HTR-8/SVneo (cell line): ENCODE measurements at regions not wholly inside any gene's neighbourhood (a gene's known extent, or its start where the extent isn't known, plus 50 kb on each side); places are given as distances from the start of the nearest gene placed in this dataset.

ENCODE experiments used
- DNase-seq: peaks from one replicate; pipeline ENCODE4 v3.0.0; 2011; ENCODE audit warnings: low spot score, mixed read lengths; ENCODE audit not compliant: insufficient read length
- FAIRE-seq: peaks from 2 replicates; lab custom pipeline; 2011; peaks lifted over from hg19 to GRCh38; lab: Jason Lieb, UNC

DNA sequence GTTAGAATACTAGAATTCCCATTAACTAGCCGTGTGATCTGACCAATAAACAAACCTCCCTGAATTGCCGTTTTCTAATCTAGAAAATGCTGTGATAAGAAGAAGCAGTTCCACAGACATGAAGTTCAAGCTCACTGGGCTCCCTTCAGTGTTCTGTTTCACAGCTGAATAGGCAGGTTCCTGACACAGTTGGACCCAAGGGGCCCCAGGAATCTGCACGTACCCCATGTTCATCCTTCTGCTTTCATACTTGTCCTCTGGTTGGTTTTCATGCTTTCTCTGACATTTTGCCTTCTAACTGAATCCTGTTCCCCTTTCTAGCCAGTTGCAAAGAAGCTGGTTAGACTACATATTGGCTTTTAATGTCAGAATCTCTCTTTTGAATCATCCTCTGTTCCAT lies 374.1 kb upstream of the MAD2L1 start:
- FAIRE-seq (no peak), DNase-seq (no peak)

DNA sequence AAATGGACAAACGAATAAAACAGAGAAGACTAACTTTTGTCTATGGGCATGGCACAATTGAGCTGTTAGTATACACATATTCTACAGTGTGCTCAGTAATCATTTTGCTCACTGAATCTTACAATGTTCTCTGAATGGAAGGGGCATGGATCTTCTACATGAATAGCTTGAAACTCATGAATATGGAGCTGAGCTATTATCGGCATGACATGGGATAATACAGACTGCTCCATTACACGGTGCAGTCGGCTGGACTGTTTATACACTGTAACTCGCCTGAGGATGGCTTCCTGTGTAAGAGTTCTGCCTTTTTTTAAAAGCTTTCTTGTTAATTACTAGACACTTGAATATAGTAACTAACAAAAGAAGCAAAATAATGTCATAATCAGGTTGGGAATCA lies 368.5 kb upstream of the MAD2L1 start:
- no peak for DNase-seq
- no peak for FAIRE-seq

DNA sequence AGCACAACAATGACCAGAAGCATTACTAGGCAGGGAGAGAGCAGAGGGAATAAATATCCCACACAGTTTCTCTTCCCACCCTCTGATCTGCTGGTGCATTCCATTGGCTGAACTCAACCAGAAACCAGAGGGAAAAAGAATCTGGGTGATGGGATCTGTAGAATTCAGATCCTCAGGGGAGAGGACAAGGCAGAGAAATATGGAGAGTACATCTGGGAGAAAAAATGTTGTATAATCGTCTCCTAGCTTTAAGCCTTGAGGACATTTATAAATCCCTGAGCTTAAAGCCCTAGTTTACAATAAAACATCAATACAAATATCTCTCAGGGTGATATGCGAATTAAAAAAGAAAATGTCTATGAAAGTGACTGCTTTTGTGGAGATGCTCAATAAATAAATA lies 368.1 kb upstream of the MAD2L1 start:
- DNase-seq (no peak), FAIRE-seq (no peak)

DNA sequence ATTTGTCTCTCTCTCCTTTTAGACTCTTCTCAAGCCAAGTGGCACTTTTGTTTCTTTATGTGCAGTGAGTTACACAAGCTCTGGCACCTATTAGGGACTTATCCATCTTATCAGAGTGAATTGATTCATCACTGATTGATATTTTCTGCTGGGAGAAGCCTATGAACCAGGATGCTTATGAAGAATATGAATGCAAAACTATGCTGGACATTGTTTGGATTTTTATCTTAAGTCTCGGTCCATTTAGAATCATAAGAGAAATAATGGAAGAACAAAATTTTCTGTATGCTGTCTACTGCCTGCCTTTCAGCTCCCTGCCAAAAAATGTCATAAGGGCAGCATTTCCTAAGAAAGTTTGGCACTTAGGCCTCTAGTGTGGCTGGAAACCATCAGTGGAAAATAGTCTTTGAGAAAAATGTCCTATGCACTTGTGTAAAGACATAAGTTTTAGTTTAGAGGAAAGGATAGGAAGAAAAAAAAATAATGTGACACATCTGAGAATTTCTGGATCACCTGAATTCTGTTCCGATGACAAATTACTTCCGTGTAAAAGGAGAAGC lies 365.7 kb upstream of the MAD2L1 start:
- no peak for DNase-seq

DNA sequence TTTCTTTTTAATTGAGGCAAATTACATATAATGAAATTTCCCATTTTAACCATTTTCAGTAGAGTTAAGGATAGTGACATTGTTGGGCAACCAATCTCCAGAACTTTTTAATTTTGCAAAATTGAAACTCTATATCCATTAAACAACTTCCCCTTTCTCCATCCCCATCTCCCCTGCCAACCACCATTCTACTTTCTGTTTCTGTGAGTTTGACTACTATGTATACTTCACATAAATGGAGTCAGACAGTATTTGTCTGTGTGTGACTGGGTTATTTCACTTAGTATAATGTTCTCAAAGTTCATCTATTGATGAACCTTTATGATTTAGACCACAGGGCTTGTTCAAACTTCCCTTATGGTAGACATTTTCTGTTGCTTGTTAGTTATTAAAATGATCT lies 364.5 kb upstream of the MAD2L1 start:
- DNase-seq: no peak
- FAIRE-seq: no peak

More for the DNA sequence above, 365.7 kb upstream of the MAD2L1 start:
- FAIRE-seq: no peak

DNA sequence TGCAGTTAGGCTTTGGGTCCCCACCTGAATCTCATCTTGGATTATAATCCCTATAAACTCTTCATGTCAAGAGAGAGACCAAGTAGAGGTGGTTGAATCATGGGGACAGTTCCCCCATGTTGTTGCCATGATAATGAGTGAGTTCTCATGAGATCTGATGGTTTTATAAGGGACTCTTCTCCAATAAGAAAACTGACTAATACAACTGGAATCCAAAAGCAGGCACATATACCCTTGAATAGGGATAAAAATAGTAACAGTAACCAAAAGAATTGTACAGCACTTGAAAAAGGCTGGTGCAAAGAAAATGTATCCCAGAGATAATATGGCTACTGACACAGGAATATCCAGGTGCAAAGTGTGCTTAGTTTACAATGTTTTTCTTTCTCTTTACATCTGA lies 351.5 kb upstream of the MAD2L1 start:
- FAIRE-seq (no peak), DNase-seq (no peak)

GRCh38 chr4:120415896-120416295 lies 349.2 kb upstream of the MAD2L1 start:
- FAIRE-seq (no peak), DNase-seq (no peak)

GRCh38 chr4:120406960-120407359 lies 340.3 kb upstream of the MAD2L1 start:
- FAIRE-seq (no peak), DNase-seq (no peak)

DNA sequence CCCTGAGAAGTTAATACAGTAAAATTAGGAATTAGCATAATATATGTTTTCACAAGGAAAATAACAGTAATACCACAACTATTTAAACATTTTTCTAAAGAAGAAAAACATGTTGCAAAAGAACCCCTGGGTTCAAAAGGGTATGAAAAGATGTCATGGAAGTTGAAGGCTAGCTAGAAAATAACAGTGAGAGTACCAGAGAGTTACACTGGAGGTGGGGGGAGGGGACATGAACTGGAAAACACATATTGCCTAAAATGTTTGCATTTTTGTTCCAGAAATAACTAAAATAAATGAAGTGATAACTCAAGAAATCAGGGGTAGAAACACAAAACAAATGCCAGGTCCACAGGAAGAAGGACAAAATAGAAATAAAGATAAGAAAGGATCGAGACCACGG lies 336.6 kb upstream of the MAD2L1 start:
- no peak for DNase-seq
- FAIRE-seq: no peak

DNA sequence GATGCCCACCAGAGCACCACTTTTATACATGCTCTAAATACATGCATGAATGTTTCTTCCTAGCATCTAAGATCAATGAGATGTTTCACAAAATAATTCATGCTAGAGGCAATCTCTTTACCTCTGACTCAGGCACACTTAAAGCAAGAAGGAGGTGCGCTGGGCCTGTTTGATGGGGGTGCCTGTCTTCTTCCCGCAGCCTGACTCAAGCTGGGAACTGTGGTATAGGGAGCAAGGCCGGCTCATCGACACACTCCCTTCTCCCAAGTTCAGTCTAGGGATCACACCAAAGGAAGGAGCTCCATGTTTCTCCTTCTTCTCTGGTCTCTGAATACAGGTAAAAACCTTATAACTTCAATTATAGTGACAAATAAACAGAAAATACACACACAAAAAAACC lies 333.8 kb upstream of the MAD2L1 start:
- FAIRE-seq: no peak
- DNase-seq: no peak

- no peak for FAIRE-seq
- no peak for DNase-seq
These were observed 333.2 kb upstream of the MAD2L1 start for GRCh38 chr4:120399826-120400225.

DNA sequence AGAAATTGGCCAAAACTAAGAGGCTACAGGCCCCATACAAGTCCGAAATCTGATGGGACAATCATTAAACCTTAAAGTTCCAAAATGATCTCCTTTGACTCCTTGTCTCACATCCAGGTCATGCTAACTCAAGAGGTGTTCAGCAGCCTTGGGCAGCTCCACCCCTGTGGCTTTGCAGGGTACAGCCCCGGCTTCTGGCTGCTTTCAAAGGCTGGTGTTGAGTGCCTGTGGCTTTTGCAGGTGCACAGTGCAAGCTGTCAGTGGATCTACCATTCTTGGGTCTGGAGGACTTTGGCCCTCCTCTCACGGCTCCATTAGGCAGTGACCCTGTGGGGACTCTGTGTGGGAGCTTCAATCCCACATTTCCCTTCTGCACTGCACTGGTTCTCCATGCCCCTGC lies 329.1 kb upstream of the MAD2L1 start:
- FAIRE-seq: no peak
- no peak for DNase-seq

GRCh38 chr4:120355881-120356280 lies 289.2 kb upstream of the MAD2L1 start:
- DNase-seq: no peak
- FAIRE-seq: no peak

DNA sequence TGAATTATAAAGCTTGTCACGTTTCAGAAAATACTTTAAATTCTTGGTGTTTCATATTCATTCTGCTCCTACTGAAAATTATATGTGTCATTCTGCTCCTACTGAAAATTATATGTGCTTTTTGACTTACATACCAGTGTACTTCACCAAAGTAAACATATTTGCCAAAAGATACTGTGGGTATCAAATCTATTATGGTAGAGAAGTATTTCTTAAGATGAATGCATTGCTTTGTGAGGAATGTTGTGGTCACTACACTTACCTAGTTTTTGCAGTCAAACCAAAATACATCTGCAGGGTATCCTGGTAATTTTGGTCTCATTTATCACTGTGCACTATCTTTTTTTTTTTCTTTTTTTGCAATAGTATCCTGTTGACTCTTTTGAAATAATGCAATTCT lies 287.7 kb upstream of the MAD2L1 start:
- FAIRE-seq (no peak), DNase-seq (no peak)

GRCh38 chr4:120353235-120353634 lies 286.6 kb upstream of the MAD2L1 start:
- DNase-seq (no peak), FAIRE-seq (no peak)

- FAIRE-seq (no peak), DNase-seq (no peak)
These were observed 286.1 kb upstream of the MAD2L1 start for GRCh38 chr4:120352739-120353138.

- DNase-seq: no peak
- no peak for FAIRE-seq
These were observed 282.3 kb upstream of the MAD2L1 start for GRCh38 chr4:120348948-120349347.

- FAIRE-seq: no peak
These were observed 281.9 kb upstream of the MAD2L1 start for GRCh38 chr4:120348521-120348920.

GRCh38 chr4:120331486-120332370 lies 265.1 kb upstream of the MAD2L1 start:
- DNase-seq: no peak
- no peak for FAIRE-seq

More at GRCh38 chr4:120348521-120348920, 281.9 kb upstream of the MAD2L1 start:
- no peak for DNase-seq

- DNase-seq (no peak), FAIRE-seq (no peak)
These were observed 262.7 kb upstream of the MAD2L1 start for GRCh38 chr4:120329386-120329785.

DNA sequence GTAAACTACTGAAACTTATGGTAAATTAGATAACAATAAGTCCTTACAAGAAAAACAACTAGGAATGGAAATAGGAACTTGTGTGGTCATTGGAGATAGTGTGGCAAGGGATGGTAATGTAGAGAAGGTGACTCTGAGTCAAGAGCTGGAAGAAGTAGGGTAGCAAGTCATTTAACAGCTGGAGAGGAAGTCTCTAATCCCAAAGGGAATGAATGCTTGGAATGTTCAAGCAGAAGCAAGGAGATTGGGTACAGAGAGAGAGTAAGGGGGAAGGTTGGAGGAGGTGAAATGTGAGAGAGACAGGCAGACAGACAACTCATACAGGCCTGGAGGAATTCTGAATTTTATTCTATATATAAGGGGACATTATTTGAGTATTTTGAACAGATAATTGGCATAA lies 260.6 kb upstream of the MAD2L1 start:
- FAIRE-seq: no peak
- DNase-seq: no peak
